Dedifferentiated amniotic fluid mesenchymal stem cell (primary cell): ENCODE measurements at regions not wholly inside any gene's neighbourhood (a gene's known extent, or its start where the extent isn't known, plus 50 kb on each side); places are given as distances from the start of the nearest gene placed in this dataset.
"Not testable (repeated sequence)": the region's sequence is repeated elsewhere in the genome, so short reads cannot be mapped to it uniquely, and the experiment has no call there.

Source experiments
- DNase-seq: peaks from one replicate; pipeline ENCODE4 v3.0.0-alpha.2; 2016; ENCODE audit errors: extremely low spot score

GRCh38 chr4:124943145-124943889 lies 230.8 kb upstream of the ANKRD50 start:
- no peak for DNase-seq

- no peak for DNase-seq
These were observed 228.7 kb upstream of the ANKRD50 start for GRCh38 chr4:124941267-124941666.

GRCh38 chr4:124940387-124940786 lies 227.9 kb upstream of the ANKRD50 start:
- peak; percentile 93 for DNase-seq

GRCh38 chr4:124939908-124940307 lies 227.4 kb upstream of the ANKRD50 start:
- no peak for DNase-seq

GRCh38 chr4:124938836-124939235 lies 226.3 kb upstream of the ANKRD50 start:
- no peak for DNase-seq

- DNase-seq, result no peak
These were observed 225.5 kb upstream of the ANKRD50 start for GRCh38 chr4:124937993-124938392.

- DNase-seq, result peak; percentile 22
These were observed 223.9 kb upstream of the ANKRD50 start for GRCh38 chr4:124936427-124936826.

GRCh38 chr4:124934916-124935315 lies 222.4 kb upstream of the ANKRD50 start:
- no peak for DNase-seq

- DNase-seq, result peak; percentile 39
These were observed 221.0 kb upstream of the ANKRD50 start for GRCh38 chr4:124933521-124933920.

- no peak for DNase-seq
These were observed 219.9 kb upstream of the ANKRD50 start for GRCh38 chr4:124932447-124932846.

GRCh38 chr4:124931050-124931449 lies 218.5 kb upstream of the ANKRD50 start:
- peak; percentile 69 for DNase-seq

- not testable (repeated sequence) for DNase-seq
These were observed 210.2 kb upstream of the ANKRD50 start for GRCh38 chr4:124922748-124923147.

GRCh38 chr4:124918559-124919122 lies 206.1 kb upstream of the ANKRD50 start:
- DNase-seq, result no peak

GRCh38 chr4:124915073-124915472 lies 202.5 kb upstream of the ANKRD50 start:
- no peak for DNase-seq

GRCh38 chr4:124913237-124913636 lies 200.7 kb upstream of the ANKRD50 start:
- DNase-seq, result no peak

GRCh38 chr4:124910327-124910726 lies 197.8 kb upstream of the ANKRD50 start:
- no peak for DNase-seq

- DNase-seq, result no peak
These were observed 195.3 kb upstream of the ANKRD50 start for GRCh38 chr4:124907881-124908280.

GRCh38 chr4:124905441-124905840 lies 192.9 kb upstream of the ANKRD50 start:
- DNase-seq, result no peak

GRCh38 chr4:124904723-124905388 lies 192.3 kb upstream of the ANKRD50 start:
- no peak for DNase-seq

- DNase-seq, result peak; percentile 64
These were observed 191.6 kb upstream of the ANKRD50 start for GRCh38 chr4:124903995-124904722.

GRCh38 chr4:124902001-124902515 lies 189.5 kb upstream of the ANKRD50 start:
- DNase-seq, result no peak

GRCh38 chr4:124899997-124900396 lies 187.5 kb upstream of the ANKRD50 start:
- DNase-seq, result no peak
